ENCODE measurements at regions not wholly inside any gene's neighbourhood (a gene's known extent, or its start where the extent isn't known, plus 50 kb on each side); places are given as distances from the start of the nearest gene placed in this dataset.

DNA sequence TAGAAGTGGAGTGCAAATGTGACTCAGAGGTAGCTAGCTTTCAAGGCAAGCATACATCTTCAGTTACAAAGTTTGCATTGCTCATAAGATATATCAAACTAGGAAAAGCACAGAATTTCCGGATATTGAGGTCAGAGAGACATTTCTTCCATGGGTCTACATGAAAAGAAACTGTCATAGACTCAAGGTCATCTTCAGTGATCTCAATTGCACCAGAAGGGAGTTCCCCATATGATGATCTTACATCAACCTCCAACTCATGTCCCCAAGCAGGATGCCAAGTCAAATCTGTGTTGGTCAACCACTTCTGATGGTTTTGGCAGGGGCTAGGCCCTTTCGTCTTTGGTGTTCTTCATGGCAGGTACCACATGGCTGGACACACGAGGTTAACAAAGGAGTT lies 459.9 kb upstream of the MAF start:
- Histone ChIP-seq H3K4ac (ENCODE audit: low read depth, low read length) (no peak overlapping the region), H3K79me1 (ENCODE audit: insufficient read depth, low read depth, low read length, poor library complexity, severe bottlenecking) (no peaks in the 10 kb centered on the region), H2BK120ac (ENCODE audit: low read depth, low read length, poor library complexity, severe bottlenecking) (no peak overlapping the region), H3K27me3 (ENCODE audit: insufficient read depth, low read length) (no peaks in the 10 kb centered on the region), H4K20me1 (ENCODE audit: control insufficient read depth, insufficient read depth, insufficient read length) (no peaks in the 10 kb centered on the region), H3K23me2 (ENCODE audit: insufficient read length, low read depth, low read length, poor library complexity, severe bottlenecking) (no peaks in the 10 kb centered on the region), H2BK15ac (ENCODE audit: low read depth, low read length) (no peak overlapping the region), H3K4me1 (ENCODE audit: insufficient read depth, low read length) (no peaks in the 10 kb centered on the region; the same call in 1 of the 2 replicates), H3K9ac (ENCODE audit: extremely low read depth, insufficient read length, low read length) (no peak overlapping the region), H2BK5ac (ENCODE audit: insufficient read length, low read length) (no peak overlapping the region), H3K56ac (ENCODE audit: insufficient read length, low read depth, low read length) (no peak overlapping the region), H4K91ac (ENCODE audit: insufficient read length, low read depth, low read length) (no peak overlapping the region), H3K79me2 (ENCODE audit: insufficient read depth, low read length) (no peaks in the 10 kb centered on the region), H2BK12ac (ENCODE audit: insufficient read length, low read depth, low read length) (no peak overlapping the region), H3K9me3 (ENCODE audit: control insufficient read depth, low read depth, low read length) (no peaks in the 10 kb centered on the region), H3K27ac (ENCODE audit: insufficient read length, low read depth, low read length) (no peak overlapping the region), H3K14ac (ENCODE audit: insufficient read depth, low read length) (no peak overlapping the region), H3K23ac (ENCODE audit: insufficient read length, low read depth, low read length) (no peak overlapping the region), H4K5ac (ENCODE audit: insufficient read length, low read depth, low read length) (no peak overlapping the region), H3K18ac (ENCODE audit: insufficient read length, low read depth, low read length) (no peak overlapping the region), H3T11ph (ENCODE audit: low read length) (no peak overlapping the region), H4K8ac (replicated peaks; ENCODE audit: insufficient read length, low read depth, low read length) (no peak overlapping the region), H2AFZ (ENCODE audit: low read length) (no peak overlapping the region), H2BK20ac (ENCODE audit: low read depth, low read length, poor library complexity, severe bottlenecking) (no peak overlapping the region), H3K4me2 (ENCODE audit: insufficient read depth, insufficient read length, low read length) (no peak overlapping the region), H2AK5ac (ENCODE audit: insufficient read length, low read length) (no peak overlapping the region)
- Mint-ChIP-seq H3K4me1 (peaks cover 8 to 11% of the 10 kb centered on the region in 2 experiments), H3K36me3 (ENCODE audit: insufficient read depth in 1 of 3, low read depth in 3 of 3) (no peaks in the 10 kb centered on the region), H3K27ac (no peak overlapping the region), H3K9me3 (no peaks in the 10 kb centered on the region), H3K27me3 (ENCODE audit: low read depth) (no peaks in the 10 kb centered on the region; the same call in 1 of the 2 replicates), H3K4me3 (no peak overlapping the region)
- DNase-seq: no peak
- no CpG with 5 or more reads among the region's 3 CpGs for WGBS (ENCODE audit: extremely low coverage, insufficient read length, low lambda C conversion rate)
- TF ChIP-seq, protein P1, sequence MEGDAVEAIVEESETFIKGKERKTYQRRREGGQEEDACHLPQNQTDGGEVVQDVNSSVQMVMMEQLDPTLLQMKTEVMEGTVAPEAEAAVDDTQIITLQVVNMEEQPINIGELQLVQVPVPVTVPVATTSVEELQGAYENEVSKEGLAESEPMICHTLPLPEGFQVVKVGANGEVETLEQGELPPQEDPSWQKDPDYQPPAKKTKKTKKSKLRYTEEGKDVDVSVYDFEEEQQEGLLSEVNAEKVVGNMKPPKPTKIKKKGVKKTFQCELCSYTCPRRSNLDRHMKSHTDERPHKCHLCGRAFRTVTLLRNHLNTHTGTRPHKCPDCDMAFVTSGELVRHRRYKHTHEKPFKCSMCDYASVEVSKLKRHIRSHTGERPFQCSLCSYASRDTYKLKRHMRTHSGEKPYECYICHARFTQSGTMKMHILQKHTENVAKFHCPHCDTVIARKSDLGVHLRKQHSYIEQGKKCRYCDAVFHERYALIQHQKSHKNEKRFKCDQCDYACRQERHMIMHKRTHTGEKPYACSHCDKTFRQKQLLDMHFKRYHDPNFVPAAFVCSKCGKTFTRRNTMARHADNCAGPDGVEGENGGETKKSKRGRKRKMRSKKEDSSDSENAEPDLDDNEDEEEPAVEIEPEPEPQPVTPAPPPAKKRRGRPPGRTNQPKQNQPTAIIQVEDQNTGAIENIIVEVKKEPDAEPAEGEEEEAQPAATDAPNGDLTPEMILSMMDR (conservative IDR thresholded peaks at IDR 0.05): no peak

Data from H9 (cell line).